ENCODE measurements at regions not wholly inside any gene's neighbourhood (a gene's known extent, or its start where the extent isn't known, plus 50 kb on each side); places are given as distances from the start of the nearest gene placed in this dataset.

DNA sequence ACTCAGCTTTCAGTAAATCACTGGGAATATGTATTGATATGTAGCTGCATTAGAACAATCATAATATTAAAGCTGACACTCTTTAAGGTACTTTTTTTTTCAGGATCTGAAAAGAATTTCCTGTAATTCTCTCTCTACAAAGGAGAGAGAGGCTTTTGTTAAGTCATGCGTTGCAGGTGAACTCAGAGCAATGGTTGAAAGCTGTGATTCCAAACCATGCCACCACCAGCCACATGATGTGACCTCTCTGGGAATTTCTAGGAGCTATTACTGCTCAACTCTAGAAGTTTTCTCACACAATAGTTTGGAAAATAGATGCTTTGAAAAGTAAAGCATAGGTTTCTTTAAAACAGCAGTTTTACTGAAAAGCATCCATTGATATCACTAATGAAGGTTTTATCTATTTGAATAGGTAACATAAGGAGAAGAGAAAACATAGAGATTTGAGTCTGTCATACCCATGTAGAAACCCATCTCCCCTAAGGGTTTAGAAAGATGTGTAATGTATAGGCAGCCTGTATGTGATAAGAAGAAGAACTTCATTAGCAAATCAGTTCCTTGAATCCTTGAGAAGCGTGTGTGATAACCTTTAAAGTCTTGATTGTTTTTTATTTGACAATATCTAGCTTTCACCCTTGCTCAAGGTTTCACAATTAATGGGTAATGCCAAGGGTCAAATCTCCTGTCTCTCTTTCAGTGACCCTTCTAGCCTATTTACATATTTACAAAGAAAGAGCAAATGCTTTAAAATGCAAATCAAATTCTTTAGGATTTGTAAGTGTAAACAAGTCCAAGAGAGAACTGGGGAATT, 161.0 kb upstream of the ANKRD50 start:
- Histone ChIP-seq H3K27ac (no peak overlapping the region), H3K4me1 (no peaks in the 10 kb centered on the region), H3K9me3 (no peaks in the 10 kb centered on the region), H3K27me3 (ENCODE audit: insufficient read depth in 3 of 3, low read length in 2 of 3) (no peaks in the 10 kb centered on the region), H3K4me3 (no peak overlapping the region), H3K36me3 (ENCODE audit: insufficient read depth in 1 of 2, low read depth in 1 of 2) (no peaks in the 10 kb centered on the region)
- DNase-seq (no peak), ATAC-seq (no peak)
- WGBS, 3 donors, result 71 to 76% (median 75%) methylated on average over 2 of the region's 2 CpGs
- TF ChIP-seq, protein P1, sequence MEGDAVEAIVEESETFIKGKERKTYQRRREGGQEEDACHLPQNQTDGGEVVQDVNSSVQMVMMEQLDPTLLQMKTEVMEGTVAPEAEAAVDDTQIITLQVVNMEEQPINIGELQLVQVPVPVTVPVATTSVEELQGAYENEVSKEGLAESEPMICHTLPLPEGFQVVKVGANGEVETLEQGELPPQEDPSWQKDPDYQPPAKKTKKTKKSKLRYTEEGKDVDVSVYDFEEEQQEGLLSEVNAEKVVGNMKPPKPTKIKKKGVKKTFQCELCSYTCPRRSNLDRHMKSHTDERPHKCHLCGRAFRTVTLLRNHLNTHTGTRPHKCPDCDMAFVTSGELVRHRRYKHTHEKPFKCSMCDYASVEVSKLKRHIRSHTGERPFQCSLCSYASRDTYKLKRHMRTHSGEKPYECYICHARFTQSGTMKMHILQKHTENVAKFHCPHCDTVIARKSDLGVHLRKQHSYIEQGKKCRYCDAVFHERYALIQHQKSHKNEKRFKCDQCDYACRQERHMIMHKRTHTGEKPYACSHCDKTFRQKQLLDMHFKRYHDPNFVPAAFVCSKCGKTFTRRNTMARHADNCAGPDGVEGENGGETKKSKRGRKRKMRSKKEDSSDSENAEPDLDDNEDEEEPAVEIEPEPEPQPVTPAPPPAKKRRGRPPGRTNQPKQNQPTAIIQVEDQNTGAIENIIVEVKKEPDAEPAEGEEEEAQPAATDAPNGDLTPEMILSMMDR (IDR thresholded peaks at IDR 0.05), result no peak
- intact Hi-C loops (cut with DNase I), result no loop called here

DNA sequence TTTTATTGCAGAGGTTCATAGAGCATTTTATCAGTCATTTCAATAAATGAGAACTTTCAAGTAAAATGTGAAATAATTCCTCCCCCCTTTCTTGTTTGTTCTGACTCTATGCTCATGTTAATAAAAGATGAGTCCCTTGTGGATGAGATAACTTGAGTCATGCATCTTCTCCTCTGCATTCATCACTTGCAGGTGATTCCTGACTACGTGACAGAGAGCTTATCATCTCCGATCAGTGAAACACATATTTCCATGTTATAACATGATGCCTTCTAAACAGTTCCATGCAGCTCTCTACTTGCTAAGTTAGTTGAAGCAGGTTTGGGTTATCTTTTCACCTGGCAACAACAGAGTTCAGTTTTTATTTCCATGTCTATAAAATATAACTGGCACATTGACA, 160.1 kb upstream of the ANKRD50 start:
- H3K27me3 ChIP-seq (ENCODE audit: insufficient read depth in 3 of 3, low read length in 2 of 3), result no peaks in the 10 kb centered on the region
- no peak overlapping the region for H3K4me3 ChIP-seq
- TF ChIP-seq, protein P1 (IDR thresholded peaks at IDR 0.05), result no peak
- intact Hi-C loops (cut with DNase I), result no loop called here
- DNase-seq (no peak), ATAC-seq (no peak)
- H3K36me3 ChIP-seq (ENCODE audit: insufficient read depth in 1 of 2, low read depth in 1 of 2), result no peaks in the 10 kb centered on the region
- WGBS, 3 donors, result 82 to 89% (median 88%) methylated on average over 2 of the region's 2 CpGs
- H3K9me3 ChIP-seq, result no peaks in the 10 kb centered on the region
- H3K27ac ChIP-seq, result no peak overlapping the region
- no peaks in the 10 kb centered on the region for H3K4me1 ChIP-seq

DNA sequence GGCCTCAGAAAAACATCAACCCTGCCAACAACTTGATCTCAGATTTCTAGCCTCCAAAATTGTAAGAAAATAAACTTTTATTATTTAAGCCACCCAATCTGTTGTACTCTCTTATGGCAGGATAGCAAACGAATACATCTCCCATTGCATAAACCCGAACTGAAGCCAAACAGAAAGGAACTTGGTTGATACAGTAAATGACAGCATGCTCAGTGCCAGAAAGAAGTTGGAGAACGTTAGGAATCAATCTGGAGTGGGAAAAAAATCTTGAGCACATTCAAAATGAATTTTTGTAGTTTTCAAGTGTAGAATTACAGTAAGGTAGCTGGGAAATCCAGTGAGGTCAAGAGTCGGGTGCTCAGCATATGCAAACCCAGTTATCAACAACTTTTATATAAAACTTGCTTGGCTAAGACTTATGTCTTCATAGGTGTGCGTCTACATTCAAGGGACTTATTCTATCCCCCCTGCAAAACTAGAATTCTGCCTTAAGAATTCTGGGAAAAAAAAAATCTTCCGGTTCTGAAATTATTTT, 157.5 kb upstream of the ANKRD50 start:
- TF ChIP-seq, protein P1 (IDR thresholded peaks at IDR 0.05), result no peak
- DNase-seq (no peak), ATAC-seq (no peak)
- no peaks in the 10 kb centered on the region for H3K9me3 ChIP-seq
- no peaks in the 10 kb centered on the region for H3K4me1 ChIP-seq
- no peaks in the 10 kb centered on the region for H3K36me3 ChIP-seq (ENCODE audit: insufficient read depth in 1 of 2, low read depth in 1 of 2)
- WGBS, 3 donors, result 58 to 78% (median 64%) methylated on average over 6 of the region's 6 CpGs
- H3K27ac ChIP-seq, result no peak overlapping the region
- no peaks in the 10 kb centered on the region for H3K27me3 ChIP-seq (ENCODE audit: insufficient read depth in 3 of 3, low read length in 2 of 3)
- no peak overlapping the region for H3K4me3 ChIP-seq
- intact Hi-C loops (cut with DNase I), result no loop called here

DNA sequence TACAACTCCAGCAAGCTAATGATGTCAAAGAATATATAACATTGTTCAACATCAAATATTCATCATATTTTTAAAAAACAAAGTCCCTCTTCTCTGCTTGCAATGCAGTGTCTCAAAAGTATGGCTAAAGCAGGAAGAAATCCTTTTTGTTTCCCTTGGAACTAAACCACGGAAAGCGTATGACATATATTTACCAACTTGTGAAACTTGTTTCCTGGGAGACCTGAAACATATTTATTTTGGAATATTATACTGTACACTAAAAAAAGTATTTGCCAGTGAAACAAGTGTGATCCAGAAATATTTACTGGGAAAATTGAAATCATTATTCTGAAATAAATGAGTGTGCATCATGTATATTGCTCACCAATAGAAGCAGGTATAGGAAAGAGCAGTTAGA, 156.0 kb upstream of the ANKRD50 start:
- no peak overlapping the region for H3K27ac ChIP-seq
- intact Hi-C loops (cut with DNase I), result no loop called here
- no peaks in the 10 kb centered on the region for H3K36me3 ChIP-seq (ENCODE audit: insufficient read depth in 1 of 2, low read depth in 1 of 2)
- no peak overlapping the region for H3K4me3 ChIP-seq
- ATAC-seq (no peak), DNase-seq (no peak)
- TF ChIP-seq, protein P1 (IDR thresholded peaks at IDR 0.05), result no peak
- no peaks in the 10 kb centered on the region for H3K27me3 ChIP-seq (ENCODE audit: insufficient read depth in 3 of 3, low read length in 2 of 3)
- WGBS, 3 donors, result 80 to 83% (median 82%) methylated on average over 2 of the region's 2 CpGs
- no peaks in the 10 kb centered on the region for H3K9me3 ChIP-seq
- no peaks in the 10 kb centered on the region for H3K4me1 ChIP-seq

All from psoas muscle (tissue), 7 donors.